ENCODE measurements at regions not wholly inside any gene's neighbourhood (a gene's known extent, or its start where the extent isn't known, plus 50 kb on each side); places are given as distances from the start of the nearest gene placed in this dataset.
"Not testable (repeated sequence)": the region's sequence is repeated elsewhere in the genome, so short reads cannot be mapped to it uniquely, and the experiment has no call there.

GRCh38 chr10:128568491-128568890 lies 442.3 kb upstream of the MKI67 start:
- no peak for DNase-seq

- DNase-seq, result no peak
Observed at GRCh38 chr10:128568990-128569945, 443.0 kb upstream of the MKI67 start.

- no peak for DNase-seq
Observed at GRCh38 chr10:128570319-128570995, 444.2 kb upstream of the MKI67 start.

- DNase-seq, result no peak
Observed at GRCh38 chr10:128571071-128571470, 444.8 kb upstream of the MKI67 start.

GRCh38 chr10:128571745-128572144 lies 445.5 kb upstream of the MKI67 start:
- DNase-seq, result no peak

GRCh38 chr10:128572696-128573095 lies 446.5 kb upstream of the MKI67 start:
- DNase-seq, result no peak

- no peak for DNase-seq
Observed at GRCh38 chr10:128573281-128573845, 447.1 kb upstream of the MKI67 start.

GRCh38 chr10:128573986-128574385 lies 447.8 kb upstream of the MKI67 start:
- no peak for DNase-seq

- DNase-seq, result no peak
Observed at GRCh38 chr10:128574581-128575210, 448.5 kb upstream of the MKI67 start.

GRCh38 chr10:128575761-128576160 lies 449.5 kb upstream of the MKI67 start:
- no peak for DNase-seq

GRCh38 chr10:128576336-128576735 lies 450.1 kb upstream of the MKI67 start:
- DNase-seq, result no peak

GRCh38 chr10:128576943-128577670 lies 450.9 kb upstream of the MKI67 start:
- no peak for DNase-seq

GRCh38 chr10:128577958-128578750 lies 451.9 kb upstream of the MKI67 start:
- no peak for DNase-seq

GRCh38 chr10:128578766-128579165 lies 452.5 kb upstream of the MKI67 start:
- no peak for DNase-seq

GRCh38 chr10:128579280-128579865 lies 453.1 kb upstream of the MKI67 start:
- no peak for DNase-seq

- no peak for DNase-seq
Observed at GRCh38 chr10:128579901-128580300, 453.7 kb upstream of the MKI67 start.

- not testable (repeated sequence) for DNase-seq
Observed at GRCh38 chr10:128583125-128583524, 456.9 kb upstream of the MKI67 start.

- not testable (repeated sequence) for DNase-seq
Observed at GRCh38 chr10:128586599-128586998, 460.4 kb upstream of the MKI67 start.

GRCh38 chr10:128587689-128588088 lies 461.5 kb upstream of the MKI67 start:
- DNase-seq, result no peak

- no peak for DNase-seq
Observed at GRCh38 chr10:128588402-128588801, 462.2 kb upstream of the MKI67 start.

- no peak for DNase-seq
Observed at GRCh38 chr10:128594688-128595087, 468.5 kb upstream of the MKI67 start.

Data from EL (cell line).